HG02884 (cell line): ENCODE measurements at regions not wholly inside any gene's neighbourhood (a gene's known extent, or its start where the extent isn't known, plus 50 kb on each side); places are given as distances from the start of the nearest gene placed in this dataset.

Experiments used
- ATAC-seq: cut with Tn5 transposase; IDR thresholded peaks from one replicate; pipeline ENCODE4 v1.9.1; 2021; ENCODE audit warnings: mild to moderate bottlenecking, moderate library complexity; ENCODE audit not compliant: unreplicated experiment

DNA sequence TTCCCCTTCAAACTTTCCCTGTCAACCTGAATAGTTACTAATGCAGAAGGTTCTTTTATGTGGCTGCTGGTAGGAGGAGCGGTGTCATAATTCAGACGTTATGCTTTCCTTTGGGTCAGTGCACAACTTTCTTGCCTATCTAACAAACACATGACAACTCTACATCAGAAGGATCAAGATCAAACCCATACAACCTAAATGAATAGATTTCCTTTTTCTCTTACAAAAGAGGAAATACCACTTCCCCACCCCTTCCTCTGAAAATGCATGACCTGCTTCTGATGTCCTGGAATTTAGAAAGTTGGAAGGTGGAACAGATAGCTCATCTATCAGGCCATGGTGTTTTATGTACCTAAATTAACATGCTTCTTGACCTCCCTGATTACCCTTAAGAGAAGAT is 75.7 kb upstream of the ADGRL4 start:
- no peak for ATAC-seq

DNA sequence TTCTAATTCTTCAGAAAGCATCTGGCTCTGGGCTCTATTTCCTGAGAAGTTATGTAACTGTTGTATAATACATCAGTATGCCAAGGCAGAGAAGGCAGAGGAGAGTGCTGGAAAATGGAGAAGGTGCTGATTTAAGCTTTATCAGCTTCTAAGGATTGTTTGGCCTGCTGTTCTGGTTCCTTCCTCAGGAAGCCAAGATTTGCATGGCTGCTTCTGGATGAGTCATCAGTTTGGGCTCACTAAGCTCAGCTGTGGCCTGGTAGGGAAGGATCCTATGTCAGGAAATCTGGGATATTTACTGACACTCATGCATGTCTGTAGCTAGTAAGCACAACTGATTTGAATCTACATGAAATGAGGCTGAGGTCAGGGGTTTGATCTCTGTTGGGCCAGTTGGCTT is 73.2 kb upstream of the ADGRL4 start:
- no peak for ATAC-seq

- no peak for ATAC-seq
Observed at GRCh38 chr1:79074975-79075374, 68.4 kb upstream of the ADGRL4 start.

DNA sequence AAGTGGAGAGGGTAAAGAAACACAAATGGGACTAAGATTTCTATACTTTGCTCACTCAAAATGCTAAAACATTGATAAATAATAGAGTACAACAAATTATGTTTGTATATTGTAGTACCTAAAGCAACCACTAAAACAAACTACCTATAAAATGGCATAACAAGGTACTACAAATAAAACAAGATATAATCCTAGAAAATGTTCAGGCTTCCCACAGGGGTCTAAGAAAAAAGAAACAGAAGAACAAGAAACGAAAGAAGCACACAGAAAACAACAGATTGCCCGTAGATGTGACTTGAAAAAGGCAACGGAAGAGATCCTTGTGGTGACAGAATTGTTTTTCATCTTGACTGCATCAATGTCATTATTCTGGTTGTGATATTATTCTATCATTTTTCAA is 63.3 kb upstream of the ADGRL4 start:
- no peak for ATAC-seq

DNA sequence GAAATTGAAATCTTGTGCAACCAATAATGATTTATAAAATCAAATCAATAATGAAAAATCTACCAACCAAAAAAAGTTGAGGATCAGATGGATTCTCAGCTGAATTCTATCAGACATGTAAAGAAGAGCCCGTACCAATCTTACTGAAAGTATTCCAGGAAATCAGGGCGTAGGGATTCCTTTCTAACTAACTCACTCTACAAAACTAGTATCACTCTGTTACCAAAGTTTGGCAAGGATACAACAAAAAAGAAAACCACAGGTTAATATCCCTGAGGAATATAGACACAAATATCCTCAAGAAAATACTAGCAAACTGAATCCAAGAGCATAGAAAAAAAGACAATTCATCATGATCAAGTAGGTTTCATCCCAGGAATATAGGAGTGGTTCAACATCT is 52.8 kb upstream of the ADGRL4 start:
- no peak for ATAC-seq
